ENCODE measurements at regions not wholly inside any gene's neighbourhood (a gene's known extent, or its start where the extent isn't known, plus 50 kb on each side); places are given as distances from the start of the nearest gene placed in this dataset.

GRCh38 chr11:23959462-23959861 lies 537.4 kb upstream of the LUZP2 start:
- TF ChIP-seq ZFX (IDR thresholded peaks at IDR 0.05) (no peak), CTCF (conservative IDR thresholded peaks at IDR 0.05) (no peak)
- no peak overlapping the region for H3K27ac ChIP-seq

- TF ChIP-seq CTCF (conservative IDR thresholded peaks at IDR 0.05) (no peak), ZFX (IDR thresholded peaks at IDR 0.05) (no peak)
- H3K27ac ChIP-seq: no peak overlapping the region
Measured at GRCh38 chr11:23961503-23962338, 535.1 kb upstream of the LUZP2 start.

GRCh38 chr11:23973244-23973643 lies 523.6 kb upstream of the LUZP2 start:
- no peak overlapping the region for H3K27ac ChIP-seq
- TF ChIP-seq ZFX (IDR thresholded peaks at IDR 0.05): no peak
- TF ChIP-seq CTCF (conservative IDR thresholded peaks at IDR 0.05): no peak

- TF ChIP-seq ZFX (IDR thresholded peaks at IDR 0.05) (no peak), CTCF (conservative IDR thresholded peaks at IDR 0.05) (no peak)
- H3K27ac ChIP-seq: no peak overlapping the region
Measured at GRCh38 chr11:23974051-23974450, 522.8 kb upstream of the LUZP2 start.

- TF ChIP-seq CTCF (conservative IDR thresholded peaks at IDR 0.05): no peak
- TF ChIP-seq ZFX (IDR thresholded peaks at IDR 0.05): no peak
- H3K27ac ChIP-seq: no peak overlapping the region
Measured at GRCh38 chr11:23974601-23975000, 522.3 kb upstream of the LUZP2 start.

- no peak overlapping the region for H3K27ac ChIP-seq
- no peak for TF ChIP-seq ZFX (IDR thresholded peaks at IDR 0.05)
- TF ChIP-seq CTCF (conservative IDR thresholded peaks at IDR 0.05): no peak
Measured at GRCh38 chr11:23976426-23976825, 520.4 kb upstream of the LUZP2 start.

- TF ChIP-seq ZFX (IDR thresholded peaks at IDR 0.05): no peak
- TF ChIP-seq CTCF (conservative IDR thresholded peaks at IDR 0.05): no peak
- H3K27ac ChIP-seq: no peak overlapping the region
Measured at GRCh38 chr11:23976841-23977271, 520.0 kb upstream of the LUZP2 start.

Data from C4-2B (cell line).